ENCODE measurements at regions not wholly inside any gene's neighbourhood (a gene's known extent, or its start where the extent isn't known, plus 50 kb on each side); places are given as distances from the start of the nearest gene placed in this dataset.
"Not testable (repeated sequence)": the region's sequence is repeated elsewhere in the genome, so short reads cannot be mapped to it uniquely, and the experiment has no call there.

DNA sequence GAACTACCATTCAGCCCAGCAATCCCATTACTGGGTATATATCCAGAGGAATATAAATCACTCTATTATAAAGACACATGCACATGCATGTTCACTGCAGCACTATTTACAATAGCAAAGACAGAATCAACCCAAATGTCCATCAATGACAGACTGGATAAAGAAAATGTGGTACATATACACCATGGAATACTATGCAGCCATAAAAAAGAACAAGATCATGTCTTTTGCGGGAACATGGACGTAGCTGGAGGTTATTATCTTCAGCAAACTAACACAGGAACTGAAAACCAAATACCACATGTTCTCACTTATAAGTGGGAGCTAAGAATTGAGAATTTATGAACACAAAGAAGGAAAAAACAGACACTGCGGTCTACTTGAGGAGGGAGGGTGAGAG, 195.1 kb downstream of the GPAT3 start:
- TF ChIP-seq POLR2AphosphoS5 (IDR thresholded peaks at IDR 0.05; ENCODE audit: low read length); EZH2 (IDR thresholded peaks at IDR 0.05; ENCODE audit: borderline replicate concordance, control insufficient read depth, low read depth, low read length); MAX (IDR thresholded peaks at IDR 0.05; ENCODE audit: low read depth, low read length); KDM1A (IDR thresholded peaks at IDR 0.05; ENCODE audit: borderline replicate concordance); ZZZ3 (IDR thresholded peaks at IDR 0.05; ENCODE audit: control insufficient read depth, insufficient read length, low read depth); SREBF1 (IDR thresholded peaks at IDR 0.05; ENCODE audit: low read length); POLR2A (IDR thresholded peaks at IDR 0.05; ENCODE audit: low read depth, low read length): not testable (repeated sequence)
- TF ChIP-seq, protein P1, sequence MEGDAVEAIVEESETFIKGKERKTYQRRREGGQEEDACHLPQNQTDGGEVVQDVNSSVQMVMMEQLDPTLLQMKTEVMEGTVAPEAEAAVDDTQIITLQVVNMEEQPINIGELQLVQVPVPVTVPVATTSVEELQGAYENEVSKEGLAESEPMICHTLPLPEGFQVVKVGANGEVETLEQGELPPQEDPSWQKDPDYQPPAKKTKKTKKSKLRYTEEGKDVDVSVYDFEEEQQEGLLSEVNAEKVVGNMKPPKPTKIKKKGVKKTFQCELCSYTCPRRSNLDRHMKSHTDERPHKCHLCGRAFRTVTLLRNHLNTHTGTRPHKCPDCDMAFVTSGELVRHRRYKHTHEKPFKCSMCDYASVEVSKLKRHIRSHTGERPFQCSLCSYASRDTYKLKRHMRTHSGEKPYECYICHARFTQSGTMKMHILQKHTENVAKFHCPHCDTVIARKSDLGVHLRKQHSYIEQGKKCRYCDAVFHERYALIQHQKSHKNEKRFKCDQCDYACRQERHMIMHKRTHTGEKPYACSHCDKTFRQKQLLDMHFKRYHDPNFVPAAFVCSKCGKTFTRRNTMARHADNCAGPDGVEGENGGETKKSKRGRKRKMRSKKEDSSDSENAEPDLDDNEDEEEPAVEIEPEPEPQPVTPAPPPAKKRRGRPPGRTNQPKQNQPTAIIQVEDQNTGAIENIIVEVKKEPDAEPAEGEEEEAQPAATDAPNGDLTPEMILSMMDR (IDR thresholded peaks at IDR 0.05 in 2 of 3, conservative IDR thresholded peaks at IDR 0.05 in 1 of 3; ENCODE audit: control insufficient read depth in 2 of 3, extremely low read depth in 1 of 3, insufficient read depth in 1 of 3, low read depth in 3 of 3, low read length in 3 of 3), result not testable (repeated sequence)
- TF ChIP-seq, protein P2, sequence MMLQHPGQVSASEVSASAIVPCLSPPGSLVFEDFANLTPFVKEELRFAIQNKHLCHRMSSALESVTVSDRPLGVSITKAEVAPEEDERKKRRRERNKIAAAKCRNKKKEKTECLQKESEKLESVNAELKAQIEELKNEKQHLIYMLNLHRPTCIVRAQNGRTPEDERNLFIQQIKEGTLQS (IDR thresholded peaks at IDR 0.05; ENCODE audit: borderline replicate concordance, extremely low read depth, low read depth, low read length), result not testable (repeated sequence)
- TF ChIP-seq, protein P3, sequence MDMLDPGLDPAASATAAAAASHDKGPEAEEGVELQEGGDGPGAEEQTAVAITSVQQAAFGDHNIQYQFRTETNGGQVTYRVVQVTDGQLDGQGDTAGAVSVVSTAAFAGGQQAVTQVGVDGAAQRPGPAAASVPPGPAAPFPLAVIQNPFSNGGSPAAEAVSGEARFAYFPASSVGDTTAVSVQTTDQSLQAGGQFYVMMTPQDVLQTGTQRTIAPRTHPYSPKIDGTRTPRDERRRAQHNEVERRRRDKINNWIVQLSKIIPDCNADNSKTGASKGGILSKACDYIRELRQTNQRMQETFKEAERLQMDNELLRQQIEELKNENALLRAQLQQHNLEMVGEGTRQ (IDR thresholded peaks at IDR 0.05; ENCODE audit: borderline replicate concordance, low read depth, low read length), result not testable (repeated sequence)
